A673 (cell line): ENCODE measurements at regions not wholly inside any gene's neighbourhood (a gene's known extent, or its start where the extent isn't known, plus 50 kb on each side); places are given as distances from the start of the nearest gene placed in this dataset.
A peak's percentile ranks its signal among the peaks of the same experiment; 100 is the strongest.

Experiments
- BruUV-seq: library from RNA; stranded (reverse); fragments of 400-500 nt; replicated peaks from 2 replicates; lab custom pipeline; 2021; lab: Mats Ljungman, UMichigan
- CTCF ChIA-PET: fragments of 300-600 bp; sonication (Branson Sonifier 250); formaldehyde crosslinking; loops from one replicate; lab custom pipeline; 2022; ENCODE audit warnings: antibody characterized with exemption; lab: Charles Lee
- POLR2A ChIA-PET: fragments of 300-600 bp; sonication (Branson Sonifier 250); formaldehyde crosslinking; loops from one replicate; lab custom pipeline; 2022; ENCODE audit warnings: antibody characterized with exemption; ENCODE audit not compliant: low non-redundant PET; lab: Charles Lee
- DNase-seq: peaks from one replicate; pipeline ENCODE4 v3.0.0-alpha.2; 2015; ENCODE audit warnings: low spot score
- H3K27ac ChIP-seq: fragments of 200-600 bp; sonication (generic); 2 replicates; pipeline ENCODE4 v1.5.1; 2016; ENCODE audit warnings: mixed run types, low read depth, mild to moderate bottlenecking, mixed read lengths, antibody characterized with exemption, low read length; ENCODE audit not compliant: poor library complexity, severe bottlenecking
- H3K27me3 ChIP-seq: fragments of 200-600 bp; sonication (generic); replicated peaks from 2 replicates; pipeline ENCODE4 v1.6.1; 2017; ENCODE audit warnings: mixed run types, low read depth, mild to moderate bottlenecking, mixed read lengths, antibody characterized with exemption, low read length; ENCODE audit not compliant: insufficient read depth, poor library complexity
- H3K36me3 ChIP-seq: fragments of 200-600 bp; sonication (generic); 2 replicates; pipeline ENCODE4 v1.6.1; 2016; ENCODE audit warnings: mixed run types, mild to moderate bottlenecking, mixed read lengths, antibody characterized with exemption, low read length; ENCODE audit not compliant: insufficient read depth, poor library complexity, severe bottlenecking
- H3K4me1 ChIP-seq: fragments of 200-600 bp; sonication (generic); 2 replicates; pipeline ENCODE4 v1.6.1; 2017; ENCODE audit warnings: mixed run types, mild to moderate bottlenecking, mixed read lengths, antibody characterized with exemption, low read length; ENCODE audit not compliant: insufficient read depth, poor library complexity, severe bottlenecking
- H3K4me3 ChIP-seq: fragments of 200-600 bp; sonication (generic); 2 replicates; pipeline ENCODE4 v1.5.1; 2016; ENCODE audit warnings: low read depth, mixed run types, mild to moderate bottlenecking, mixed read lengths, low read length; ENCODE audit not compliant: poor library complexity, severe bottlenecking
- H3K9me3 ChIP-seq: fragments of 200-600 bp; sonication (generic); 2 replicates; pipeline ENCODE4 v1.6.1; 2016; ENCODE audit warnings: mixed run types, low read depth, mild to moderate bottlenecking, mixed read lengths, antibody characterized with exemption, low read length; ENCODE audit not compliant: poor library complexity, severe bottlenecking
- EZH2 ChIP-seq: fragments of 200-600 bp; sonication (generic); IDR thresholded peaks from 2 replicates; pipeline ENCODE4 v1.6.1; 2017; ENCODE audit warnings: borderline replicate concordance, low read depth, mild to moderate bottlenecking, mixed read lengths, antibody characterized with exemption, low read length; ENCODE audit not compliant: poor library complexity, severe bottlenecking
- intact Hi-C: fragments of 100-400 bp; cut with micrococcal nuclease; formaldehyde crosslinking; loops from one replicate; pipeline ENCODE4 v1.10.0; 2022; ENCODE audit not compliant: unreplicated experiment
- TF ChIP-seq, protein P1 (sequence below): fragments of 300-800, 200-600 bp; sonication (generic); conservative IDR thresholded peaks from 2 replicates; pipeline ENCODE4 v1.5.1; 2017; ENCODE audit warnings: low read depth, mild to moderate bottlenecking, antibody characterized with exemption, low read length, moderate library complexity, mixed read lengths

DNA sequence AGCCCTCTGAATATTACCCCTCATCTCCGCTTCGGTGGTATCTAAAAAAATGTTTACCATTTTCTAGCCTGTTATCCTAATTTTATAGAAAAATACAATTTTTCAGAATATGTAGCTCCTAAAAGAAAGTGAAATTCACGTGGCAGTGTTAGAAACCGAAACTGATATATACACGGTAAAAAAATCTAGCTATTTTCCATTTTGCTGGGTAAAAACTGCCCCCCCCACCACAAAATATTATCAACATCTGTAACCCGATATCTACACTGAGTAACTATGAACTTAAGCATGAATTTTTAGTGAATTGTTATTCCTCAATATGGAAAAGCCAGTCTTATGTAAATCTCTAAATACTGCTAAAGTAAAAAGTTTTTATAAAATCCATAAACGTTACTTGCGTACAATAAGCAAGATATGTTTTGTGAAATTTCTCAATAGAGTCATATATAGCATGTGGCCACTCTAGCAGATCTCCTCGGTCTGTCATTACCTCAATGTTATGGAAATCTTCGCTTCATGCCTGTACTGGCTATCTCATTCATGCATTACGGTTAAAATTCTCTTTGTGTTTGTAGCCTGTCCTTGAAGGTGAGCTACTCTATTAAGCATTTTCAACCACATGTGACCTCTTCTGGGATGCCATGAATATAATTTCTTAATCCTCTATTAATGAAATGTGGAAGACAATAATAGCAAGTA lies 524.2 kb downstream of the TRIB2 start:
- TF ChIP-seq EZH2: no peak
- TF ChIP-seq, protein P1, sequence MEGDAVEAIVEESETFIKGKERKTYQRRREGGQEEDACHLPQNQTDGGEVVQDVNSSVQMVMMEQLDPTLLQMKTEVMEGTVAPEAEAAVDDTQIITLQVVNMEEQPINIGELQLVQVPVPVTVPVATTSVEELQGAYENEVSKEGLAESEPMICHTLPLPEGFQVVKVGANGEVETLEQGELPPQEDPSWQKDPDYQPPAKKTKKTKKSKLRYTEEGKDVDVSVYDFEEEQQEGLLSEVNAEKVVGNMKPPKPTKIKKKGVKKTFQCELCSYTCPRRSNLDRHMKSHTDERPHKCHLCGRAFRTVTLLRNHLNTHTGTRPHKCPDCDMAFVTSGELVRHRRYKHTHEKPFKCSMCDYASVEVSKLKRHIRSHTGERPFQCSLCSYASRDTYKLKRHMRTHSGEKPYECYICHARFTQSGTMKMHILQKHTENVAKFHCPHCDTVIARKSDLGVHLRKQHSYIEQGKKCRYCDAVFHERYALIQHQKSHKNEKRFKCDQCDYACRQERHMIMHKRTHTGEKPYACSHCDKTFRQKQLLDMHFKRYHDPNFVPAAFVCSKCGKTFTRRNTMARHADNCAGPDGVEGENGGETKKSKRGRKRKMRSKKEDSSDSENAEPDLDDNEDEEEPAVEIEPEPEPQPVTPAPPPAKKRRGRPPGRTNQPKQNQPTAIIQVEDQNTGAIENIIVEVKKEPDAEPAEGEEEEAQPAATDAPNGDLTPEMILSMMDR: no peak
- no TSS peak for BruUV-seq
- H3K27me3 ChIP-seq: no peaks in the 10 kb centered on the region
- no peak overlapping the region for H3K4me3 ChIP-seq
- ChIA-PET CTCF (no interaction called here), POLR2A (no interaction called here)
- H3K4me1 ChIP-seq: no peaks in the 10 kb centered on the region
- H3K9me3 ChIP-seq: no peaks in the 10 kb centered on the region
- intact Hi-C loops: no loop called here
- no peak overlapping the region for H3K27ac ChIP-seq
- no peak for DNase-seq
- no peaks in the 10 kb centered on the region for H3K36me3 ChIP-seq

DNA sequence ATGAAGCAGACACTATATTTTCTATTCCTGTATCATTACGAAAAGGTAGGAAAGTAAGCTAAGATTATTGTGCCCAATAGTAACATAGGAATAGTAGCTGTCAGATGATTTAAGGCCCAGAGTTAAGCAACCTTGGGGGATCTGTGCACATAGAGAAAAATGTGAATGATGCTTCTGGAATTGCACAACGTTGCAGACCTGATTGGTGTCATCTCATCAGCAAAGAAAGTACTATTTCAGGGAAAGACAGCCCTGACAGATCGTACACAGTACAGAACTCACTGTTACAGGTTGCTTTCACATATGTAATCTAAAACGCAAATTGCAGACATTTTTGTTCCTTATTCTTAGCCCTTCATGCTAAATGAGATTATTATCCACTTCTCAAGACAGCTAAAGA lies 535.9 kb downstream of the TRIB2 start:
- ChIA-PET POLR2A (no interaction called here), CTCF (no interaction called here)
- Histone ChIP-seq H3K4me3 (no peak overlapping the region), H3K27me3 (no peaks in the 10 kb centered on the region), H3K27ac (no peak overlapping the region), H3K9me3 (no peaks in the 10 kb centered on the region), H3K36me3 (no peaks in the 10 kb centered on the region), H3K4me1 (peaks cover 5% of the 10 kb centered on the region)
- no TSS peak for BruUV-seq
- TF ChIP-seq, protein P1: no peak
- no peak for TF ChIP-seq EZH2
- intact Hi-C loops: no loop called here
- DNase-seq: no peak

DNA sequence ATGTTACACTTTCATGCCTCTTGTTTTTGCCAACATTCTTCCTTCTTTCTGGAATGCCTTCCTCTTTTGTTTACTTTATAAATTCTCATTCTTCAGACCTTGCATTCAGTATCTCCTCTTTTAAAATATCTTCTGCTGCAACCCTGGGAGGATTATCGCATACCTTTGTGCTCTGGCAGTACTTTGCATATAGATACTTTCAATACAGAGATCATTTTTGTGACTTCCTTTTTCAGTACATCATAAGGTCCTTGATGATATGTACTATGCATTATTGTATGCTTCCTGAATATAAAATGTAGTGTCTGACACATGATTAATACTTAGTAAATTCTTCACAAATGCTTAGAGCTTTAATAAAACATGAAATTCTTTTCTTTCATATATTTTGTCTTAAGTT lies 538.7 kb downstream of the TRIB2 start:
- peak; percentile 28 for DNase-seq
- Histone ChIP-seq H3K27me3 (no peaks in the 10 kb centered on the region), H3K27ac (peak overlapping the region; percentile 6), H3K4me3 (no peak overlapping the region), H3K36me3 (no peaks in the 10 kb centered on the region), H3K4me1 (peaks cover 5% of the 10 kb centered on the region), H3K9me3 (no peaks in the 10 kb centered on the region)
- no peak for TF ChIP-seq EZH2
- TF ChIP-seq, protein P1: no peak
- no TSS peak for BruUV-seq
- intact Hi-C loops: no loop called here
- CTCF ChIA-PET: no interaction called here
- POLR2A ChIA-PET: no interaction called here
